AML-193 (cell line): ENCODE measurements at regions not wholly inside any gene's neighbourhood (a gene's known extent, or its start where the extent isn't known, plus 50 kb on each side); places are given as distances from the start of the nearest gene placed in this dataset.
A peak's percentile ranks its signal among the peaks of the same experiment; 100 is the strongest.
"Not testable (repeated sequence)": the region's sequence is repeated elsewhere in the genome, so short reads cannot be mapped to it uniquely, and the experiment has no call there.

Source experiments
- DNase-seq, 2 experiments: peaks; one replicate each; lab custom pipeline; 2025; lab: John Stamatoyannopoulos, UW

DNA sequence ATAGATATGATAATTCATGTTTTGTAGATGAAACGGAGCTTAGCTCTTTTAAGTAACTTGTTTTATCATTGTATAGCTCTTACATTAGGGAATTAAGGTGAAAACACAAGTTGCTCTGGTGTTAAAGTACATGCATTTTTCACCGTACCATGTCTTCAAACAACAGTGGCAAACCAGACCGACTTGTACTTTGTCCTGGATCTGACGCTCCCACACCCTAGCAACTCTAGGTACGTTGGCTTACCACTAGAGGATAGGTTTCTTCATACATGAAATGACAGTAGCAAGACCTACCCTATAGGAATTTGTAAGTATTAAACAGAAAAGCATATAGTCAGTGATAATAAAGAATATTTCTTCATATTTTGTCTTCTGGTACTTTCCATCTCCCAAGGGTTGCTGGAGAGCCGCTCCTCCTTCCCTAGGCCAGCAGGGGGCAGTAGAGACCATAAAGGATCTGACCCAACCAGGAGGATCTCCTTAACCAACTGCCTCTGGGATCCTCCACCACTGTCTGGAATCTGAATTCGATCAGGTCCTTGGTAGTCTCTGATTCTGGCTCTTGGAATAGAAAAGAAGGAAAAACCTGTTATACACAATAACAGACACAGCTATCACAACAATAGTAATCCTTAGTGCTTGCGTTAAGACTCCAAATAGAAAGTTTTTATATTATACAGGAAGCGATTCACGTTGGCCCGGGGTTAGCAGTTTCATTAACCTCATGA, 136.7 kb downstream of the CAVIN4 start:
- DNase-seq = peak; percentile 12 to 46

DNA sequence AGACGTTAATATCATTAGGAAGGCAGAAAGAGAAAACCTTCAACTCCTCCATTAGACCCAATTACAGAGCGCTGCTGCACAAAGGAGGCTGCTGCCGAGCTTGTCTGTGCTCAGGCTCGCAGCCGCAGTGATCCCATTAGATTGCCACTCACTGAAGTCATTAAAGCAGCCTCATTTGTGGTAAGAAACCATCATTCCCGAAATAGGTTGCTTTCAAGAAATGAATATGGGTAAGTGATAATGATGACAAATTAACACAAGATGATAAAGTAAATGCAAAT, 137.2 kb downstream of the CAVIN4 start:
- DNase-seq = no peak

DNA sequence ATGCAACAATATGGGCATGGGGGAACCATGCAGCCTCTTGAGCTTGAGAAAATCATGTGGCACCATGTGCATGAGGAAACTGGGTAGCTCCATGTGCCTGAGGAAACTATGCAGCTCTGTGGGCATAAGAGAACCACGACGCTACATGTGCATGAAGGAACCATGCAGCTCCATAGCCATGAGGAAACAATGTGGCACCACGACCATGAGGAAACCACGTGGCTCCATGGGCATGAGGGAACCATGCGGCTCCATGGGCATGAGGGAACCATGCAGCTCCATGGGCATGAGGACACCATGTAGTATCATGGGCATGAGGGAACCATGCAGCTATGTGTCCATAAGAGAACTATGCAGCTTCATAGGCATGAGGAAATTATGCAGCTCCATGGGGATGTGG, 140.8 kb downstream of the CAVIN4 start:
- DNase-seq = no peak

- DNase-seq = no peak
These were observed 143.0 kb downstream of the CAVIN4 start for GRCh38 chr9:100720922-100721321.

- no peak for DNase-seq
These were observed 147.0 kb downstream of the CAVIN4 start for GRCh38 chr9:100724886-100725285.

DNA sequence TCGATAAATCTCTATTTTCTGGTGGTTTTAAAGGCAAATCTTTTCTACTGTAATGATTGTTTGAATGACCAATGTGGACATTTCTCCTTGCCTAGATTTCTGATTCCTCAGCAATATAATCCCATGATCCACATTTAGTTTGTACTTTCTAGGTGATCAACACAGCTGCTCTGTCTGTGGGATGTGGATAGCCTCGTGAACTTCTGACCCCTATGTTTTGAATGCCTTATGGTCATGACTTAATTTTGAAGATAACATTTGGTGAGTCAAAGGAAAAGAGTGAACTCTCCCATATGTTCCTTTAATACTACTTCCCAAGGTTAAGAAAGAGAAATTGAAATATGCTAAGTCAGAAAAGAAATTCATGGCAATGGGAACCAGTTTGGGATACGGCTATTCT, 147.5 kb downstream of the CAVIN4 start:
- DNase-seq = no peak

DNA sequence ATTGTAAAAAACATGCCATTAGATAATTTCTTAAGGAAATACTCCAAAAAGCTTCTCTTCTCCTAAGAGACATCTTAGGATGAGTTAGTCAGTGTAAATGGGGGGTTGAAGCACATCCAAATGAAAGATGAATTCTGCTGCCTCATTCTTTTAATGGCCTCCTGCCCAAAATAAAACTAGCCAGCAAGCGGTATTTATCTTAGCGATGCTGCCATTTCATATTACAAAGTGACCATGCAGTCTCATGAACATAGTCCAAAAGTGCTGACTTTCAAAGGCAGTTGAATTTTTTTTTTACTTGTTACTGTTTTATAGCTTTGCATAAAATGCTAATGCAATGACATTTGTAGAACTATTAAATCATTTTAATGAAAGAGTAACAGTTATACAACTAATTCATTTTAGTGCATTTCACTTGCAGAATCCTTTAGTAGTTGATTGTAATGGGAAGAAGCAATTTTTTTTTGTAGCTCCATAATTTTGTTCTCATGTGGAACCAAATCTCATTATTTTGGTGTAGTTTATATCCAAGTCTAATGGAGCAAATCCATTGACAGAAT, 151.5 kb downstream of the CAVIN4 start:
- DNase-seq = no peak

- no peak for DNase-seq
These were observed 152.2 kb downstream of the CAVIN4 start for GRCh38 chr9:100730086-100730485.

DNA sequence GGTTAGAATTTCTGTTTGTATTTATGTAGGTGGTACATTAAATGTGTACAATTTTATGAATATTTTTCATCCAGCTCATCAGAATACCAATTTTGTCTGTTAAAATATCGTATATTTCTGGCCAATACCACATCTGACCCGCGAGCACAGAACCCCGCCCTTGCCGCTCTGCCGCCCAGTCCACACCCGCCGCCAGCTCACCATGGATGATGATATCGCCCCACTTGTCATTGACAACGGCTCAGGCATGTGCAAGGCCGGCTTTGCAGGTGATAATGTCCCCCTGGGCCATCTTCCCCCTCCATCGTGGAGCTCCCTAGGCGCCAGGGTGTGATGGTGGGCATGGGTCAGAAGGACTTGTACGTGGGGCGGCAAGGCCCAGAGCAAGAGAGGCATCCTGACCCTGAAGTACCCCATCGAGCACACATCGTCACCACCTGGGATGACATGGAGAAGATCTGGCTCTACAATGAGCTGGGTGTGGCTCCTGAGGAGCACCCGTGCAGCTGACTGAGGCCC, 153.2 kb downstream of the CAVIN4 start:
- DNase-seq = no peak

DNA sequence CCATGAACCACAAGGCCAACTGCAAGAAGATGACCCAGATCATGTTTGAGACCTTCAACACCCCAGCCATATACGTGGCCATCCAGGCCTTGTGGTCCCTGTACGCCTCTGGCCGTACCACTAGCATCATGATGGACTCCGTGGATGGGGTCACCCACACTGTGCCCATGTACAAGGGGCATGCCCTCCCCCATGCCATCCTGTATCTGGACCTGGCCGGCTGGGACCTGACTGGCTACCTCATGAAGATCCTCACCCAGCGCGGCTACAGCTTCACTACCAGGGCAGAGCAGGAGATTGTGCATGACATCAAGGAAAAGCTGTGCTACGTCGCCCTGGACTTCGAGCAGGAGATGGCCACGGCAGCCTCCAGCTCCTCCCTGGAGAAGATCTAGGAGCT, 153.7 kb downstream of the CAVIN4 start:
- DNase-seq = no peak

- DNase-seq = no peak
These were observed 161.3 kb downstream of the CAVIN4 start for GRCh38 chr9:100739208-100739607.

GRCh38 chr9:100739666-100740065, 161.8 kb downstream of the CAVIN4 start:
- no peak for DNase-seq

GRCh38 chr9:100748930-100749329, 171.1 kb downstream of the CAVIN4 start:
- not testable (repeated sequence) for DNase-seq

DNA sequence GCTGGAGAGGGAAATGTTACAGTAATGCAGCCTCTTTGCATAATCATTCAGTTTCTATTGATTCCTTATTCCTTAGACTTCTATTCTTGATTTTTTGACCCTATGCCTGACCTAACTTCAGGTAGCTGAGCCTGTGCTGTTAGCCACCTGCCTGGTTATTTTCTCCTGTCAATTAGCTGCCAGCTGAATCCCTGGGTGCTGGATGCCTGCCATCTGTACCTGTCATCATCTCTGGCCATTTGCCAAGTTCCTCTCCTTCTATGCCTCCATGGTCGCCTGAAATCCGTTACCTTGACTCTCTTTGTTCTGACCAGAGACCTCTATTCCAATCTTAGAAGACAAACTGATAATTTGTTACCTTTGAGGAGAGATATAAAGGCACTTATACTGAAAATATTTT, 178.3 kb downstream of the CAVIN4 start:
- DNase-seq = no peak

DNA sequence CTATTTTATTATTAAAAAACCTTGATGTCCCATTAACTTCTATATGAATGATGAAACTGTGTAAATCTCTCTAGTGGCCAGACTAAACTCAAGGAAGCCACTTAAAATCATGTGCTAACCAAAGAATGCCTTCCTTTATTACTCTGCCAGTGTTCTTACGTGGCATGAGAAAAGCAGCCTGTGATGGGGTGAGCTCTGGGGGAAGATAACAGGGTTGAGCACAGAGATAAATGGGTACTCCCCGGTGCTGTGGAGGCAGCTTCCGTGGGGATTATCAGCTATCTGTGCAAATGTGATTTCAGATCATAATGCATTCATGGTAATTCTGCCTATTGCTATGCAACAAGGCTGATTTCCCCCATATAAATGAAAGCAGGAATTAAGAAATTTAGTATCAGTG, 181.3 kb downstream of the CAVIN4 start:
- no peak for DNase-seq

GRCh38 chr9:100761276-100761802, 183.5 kb downstream of the CAVIN4 start:
- DNase-seq = no peak

- DNase-seq = no peak
These were observed 196.4 kb downstream of the CAVIN4 start for GRCh38 chr9:100774326-100774725.

GRCh38 chr9:100774962-100775361, 197.1 kb downstream of the CAVIN4 start:
- DNase-seq = no peak

GRCh38 chr9:100775912-100776311, 198.0 kb downstream of the CAVIN4 start:
- no peak for DNase-seq

DNA sequence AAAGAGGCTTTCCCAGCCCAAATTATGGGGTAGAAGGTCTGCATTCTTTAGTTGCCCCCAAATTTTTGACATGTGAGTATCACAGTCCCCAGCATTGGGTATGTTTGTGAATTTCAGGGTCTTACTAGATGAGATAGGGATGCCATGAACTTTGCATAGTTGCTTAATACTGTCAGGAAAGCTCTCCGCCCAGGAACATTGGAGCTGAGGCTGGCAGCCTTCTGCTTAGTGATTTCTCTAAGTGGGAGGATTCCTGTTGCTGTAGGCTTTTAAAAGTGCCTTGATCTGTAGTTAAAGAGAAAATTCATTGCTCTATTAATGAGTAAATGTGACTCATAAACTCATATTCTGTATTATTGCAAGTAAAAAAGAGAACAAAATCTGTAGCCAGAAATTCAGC, 206.9 kb downstream of the CAVIN4 start:
- no peak for DNase-seq

DNA sequence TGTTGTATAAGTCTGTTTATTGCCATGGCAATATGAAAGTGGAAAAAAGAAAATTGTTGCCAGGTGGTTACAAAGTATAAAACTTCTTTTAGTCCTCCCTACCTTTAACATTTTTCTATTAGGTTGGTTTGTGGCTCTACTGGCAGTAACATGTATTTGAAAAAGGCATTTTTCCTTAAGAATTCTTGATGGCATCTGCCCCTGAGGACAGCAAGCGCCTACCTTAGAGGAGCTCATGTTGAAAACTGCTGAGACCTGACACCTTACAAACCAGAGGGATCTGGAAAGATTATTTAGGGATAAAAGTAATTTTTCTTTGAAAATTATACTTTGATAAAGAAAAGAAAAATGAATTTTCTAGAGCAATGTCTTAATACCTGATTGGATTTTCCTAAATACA, 208.1 kb downstream of the CAVIN4 start:
- no peak for DNase-seq

DNA sequence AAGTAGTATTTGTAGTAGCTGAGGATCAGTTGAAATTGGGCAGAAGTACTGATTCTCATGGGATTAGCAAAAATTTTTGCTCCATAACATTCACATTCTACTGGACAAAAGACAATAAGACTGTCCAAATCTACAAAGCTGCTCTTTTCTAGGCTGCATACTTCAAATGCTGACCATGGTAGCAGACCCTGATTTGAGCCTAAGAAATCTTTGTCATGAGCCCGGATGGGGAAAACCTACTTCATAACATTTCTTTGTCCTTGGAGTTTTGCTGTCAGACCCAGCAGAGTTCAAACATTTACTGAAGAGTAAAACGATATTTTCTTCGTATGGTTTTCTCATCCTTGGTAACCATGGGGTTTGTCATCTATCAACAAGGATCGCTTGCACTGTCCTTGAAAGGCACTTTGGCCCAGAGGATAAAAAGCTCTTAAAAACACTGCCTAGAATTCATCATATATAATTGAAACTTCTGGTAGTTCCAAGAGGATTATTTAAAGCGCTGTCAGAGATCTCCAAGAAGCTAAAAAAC, 216.9 kb downstream of the CAVIN4 start:
- no peak for DNase-seq

- no peak for DNase-seq
These were observed 224.6 kb upstream of the PLPPR1 start for GRCh38 chr9:100803956-100804355.

GRCh38 chr9:100811643-100812042, 216.9 kb upstream of the PLPPR1 start:
- DNase-seq = no peak
